ENCODE measurements at regions not wholly inside any gene's neighbourhood (a gene's known extent, or its start where the extent isn't known, plus 50 kb on each side); places are given as distances from the start of the nearest gene placed in this dataset.

DNA sequence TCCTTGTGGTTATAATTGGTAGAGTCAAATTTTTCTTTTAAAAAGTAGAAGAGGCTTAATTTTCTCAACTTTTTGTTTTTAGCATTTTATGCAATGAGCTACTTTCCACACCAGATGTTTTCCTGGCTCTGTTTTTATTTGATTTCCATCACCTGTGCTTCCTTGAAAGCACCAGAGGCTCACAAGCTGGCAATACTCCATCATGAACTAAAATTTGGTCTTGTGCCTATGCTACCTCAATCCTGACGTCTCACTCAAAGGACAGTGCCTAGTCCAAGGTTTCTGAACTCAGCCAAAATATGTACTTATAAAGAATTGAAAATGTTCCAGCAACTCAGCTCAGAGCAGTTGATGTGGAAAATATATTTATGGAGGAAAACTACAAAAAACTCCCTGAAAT lies 914.0 kb upstream of the PRKX start:
- no peak for TF ChIP-seq POLR2A (IDR thresholded peaks at IDR 0.05; ENCODE audit: low read depth, low read length)
- TF ChIP-seq NR2C1 (IDR thresholded peaks at IDR 0.05), result no peak
- TF ChIP-seq GABPA (IDR thresholded peaks at IDR 0.05; ENCODE audit: low read depth), result no peak
- no peak for TF ChIP-seq EZH2 (IDR thresholded peaks at IDR 0.05; ENCODE audit: borderline replicate concordance, control insufficient read depth, low read depth, low read length)
- no peak for TF ChIP-seq ZNF24 (IDR thresholded peaks at IDR 0.05)
- no peak for TF ChIP-seq RAD51 (IDR thresholded peaks at IDR 0.05)

All from GM12878 (cell line).